IMR-90 (cell line): ENCODE measurements at regions not wholly inside any gene's neighbourhood (a gene's known extent, or its start where the extent isn't known, plus 50 kb on each side); places are given as distances from the start of the nearest gene placed in this dataset.

Experiments used
- ATAC-seq: fragments of 200-7000 bp; cut with Tn5 transposase; 2 replicates; pipeline ENCODE4 v1.9.1; 2020; ENCODE audit warnings: low read depth, mild to moderate bottlenecking, moderate library complexity
- BruUV-seq: library from RNA; stranded (reverse); fragments of 400-500 nt; replicated peaks from 2 replicates; lab custom pipeline; 2021; lab: Mats Ljungman, UMichigan
- CTCF ChIA-PET: fragments of 300-600 bp; formaldehyde crosslinking; extraction: SDS; loops from one replicate; lab custom pipeline; 2021; ENCODE audit warnings: antibody characterized with exemption; lab: Yijun Ruan, JAX
- POLR2A ChIA-PET: fragments of 300-600 bp; sonication (Branson Sonifier 250); formaldehyde crosslinking; loops from one replicate; lab custom pipeline; 2022; ENCODE audit warnings: antibody characterized with exemption; ENCODE audit not compliant: unreplicated experiment; lab: Charles Lee
- DNase-seq: peaks from one replicate; pipeline ENCODE4 v3.0.0; 2013
- H2AFZ ChIP-seq: replicated peaks from 2 replicates; pipeline ENCODE3; 2013; ENCODE audit warnings: low read length, mild to moderate bottlenecking; ENCODE audit not compliant: poor library complexity
- H2AK5ac ChIP-seq: 2 replicates; pipeline ENCODE4 v1.6.1; 2013; ENCODE audit warnings: low read depth, low read length, inconsistent platforms
- H2AK9ac ChIP-seq: replicated peaks from 2 replicates; pipeline ENCODE3; 2013; ENCODE audit warnings: mild to moderate bottlenecking, low read depth, low read length, moderate library complexity; ENCODE audit not compliant: poor library complexity
- H2BK120ac ChIP-seq: 2 replicates; pipeline ENCODE4 v1.6.1; 2013; ENCODE audit warnings: low read depth, low read length, inconsistent platforms
- H2BK15ac ChIP-seq: 3 replicates; pipeline ENCODE4 v1.6.1; 2013; ENCODE audit warnings: low read depth, low read length, inconsistent platforms
- H2BK20ac ChIP-seq: 2 replicates; pipeline ENCODE4 v1.6.1; 2013; ENCODE audit warnings: low read depth, mild to moderate bottlenecking, inconsistent platforms, low read length, moderate library complexity
- H2BK5ac ChIP-seq: 2 replicates; pipeline ENCODE4 v1.6.1; 2013; ENCODE audit warnings: mild to moderate bottlenecking, low read depth, low read length, inconsistent platforms; ENCODE audit not compliant: poor library complexity, severe bottlenecking
- H3K14ac ChIP-seq: replicated peaks from 2 replicates; pipeline ENCODE4 v1.6.1; 2013; ENCODE audit warnings: low read depth, low read length, inconsistent platforms
- H3K18ac ChIP-seq: 2 replicates; pipeline ENCODE4 v1.6.1; 2013; ENCODE audit warnings: low read depth, low read length, control low read depth
- H3K23ac ChIP-seq: 2 replicates; pipeline ENCODE4 v1.6.1; 2013; ENCODE audit warnings: low read depth, low read length, inconsistent platforms
- H3K27ac ChIP-seq: 2 replicates; pipeline ENCODE4 v1.5.1; 2013; ENCODE audit warnings: mild to moderate bottlenecking, control low read depth, low read length; ENCODE audit not compliant: insufficient read depth
- H3K27me3 ChIP-seq: 2 replicates; pipeline ENCODE4 v1.6.1; 2013; ENCODE audit warnings: low read length; ENCODE audit not compliant: control insufficient read depth, insufficient read depth
- H3K36me3 ChIP-seq: 2 replicates; pipeline ENCODE4 v1.6.1; 2013; ENCODE audit warnings: low read length, mixed read lengths; ENCODE audit not compliant: control insufficient read depth, insufficient read depth
- H3K4ac ChIP-seq: 2 replicates; pipeline ENCODE4 v1.6.1; 2013; ENCODE audit warnings: low read depth, low read length, inconsistent platforms
- H3K4me1 ChIP-seq: 2 replicates; pipeline ENCODE4 v1.6.1; 2013; ENCODE audit warnings: low read length, mixed read lengths; ENCODE audit not compliant: control insufficient read depth, insufficient read depth
- H3K4me2 ChIP-seq: 2 replicates; pipeline ENCODE4 v1.6.1; 2013; ENCODE audit warnings: low read depth, mild to moderate bottlenecking, control low read depth, low read length, moderate library complexity
- H3K4me3 ChIP-seq: 2 replicates; pipeline ENCODE4 v1.5.1; 2013; ENCODE audit warnings: low read depth, mild to moderate bottlenecking, control low read depth, low read length, moderate library complexity; ENCODE audit not compliant: insufficient read depth
- H3K56ac ChIP-seq: 2 replicates; pipeline ENCODE4 v1.6.1; 2013; ENCODE audit warnings: low read length, inconsistent platforms; ENCODE audit not compliant: insufficient read depth; ENCODE audit errors: extremely low read depth
- H3K79me1 ChIP-seq, 2 experiments: 2 replicates each; pipeline ENCODE4 v1.6.1; 2013; ENCODE audit warnings: low read length in 2 of 2, inconsistent platforms in 1 of 2, low read depth in 1 of 2
- H3K9ac ChIP-seq: 2 replicates; pipeline ENCODE4 v1.6.1; 2013; ENCODE audit warnings: low read depth, low read length, control low read depth
- H3K9me1 ChIP-seq: 2 replicates; pipeline ENCODE4 v1.6.1; 2013; ENCODE audit warnings: low read length, inconsistent platforms; ENCODE audit not compliant: insufficient read depth
- H3K9me3 ChIP-seq: 2 replicates; pipeline ENCODE4 v1.6.1; 2013; ENCODE audit warnings: low read length; ENCODE audit not compliant: control insufficient read depth, insufficient read depth
- H4K20me1 ChIP-seq: 2 replicates; pipeline ENCODE4 v1.6.1; 2013; ENCODE audit warnings: low read length, inconsistent platforms; ENCODE audit not compliant: insufficient read depth
- H4K5ac ChIP-seq: 2 replicates; pipeline ENCODE4 v1.6.1; 2013; ENCODE audit warnings: mild to moderate bottlenecking, low read depth, low read length, control low read depth
- H4K8ac ChIP-seq, 2 experiments: 2 replicates each; pipeline ENCODE4 v1.6.1; 2013; ENCODE audit warnings: low read depth in 2 of 2, low read length in 2 of 2, control low read depth in 1 of 2, inconsistent platforms in 1 of 2
- H4K91ac ChIP-seq: 2 replicates; pipeline ENCODE4 v1.6.1; 2013; ENCODE audit warnings: low read depth, low read length, inconsistent platforms; ENCODE audit not compliant: insufficient read depth
- BHLHE40 ChIP-seq: fragments of 150-350 bp; IDR thresholded peaks from 2 replicates; pipeline ENCODE4 v1.6.1; 2016; ENCODE audit warnings: mild to moderate bottlenecking, low read depth, low read length
- CEBPB ChIP-seq: IDR thresholded peaks from 2 replicates; pipeline ENCODE4 v1.6.1; 2012; ENCODE audit warnings: low read depth, low read length, improper control_type of control experiment
- CHD1 ChIP-seq: IDR thresholded peaks from 2 replicates; pipeline ENCODE4 v1.6.1; 2012; ENCODE audit warnings: low read depth, low read length, improper control_type of control experiment
- CTCF ChIP-seq: conservative IDR thresholded peaks from 2 replicates; pipeline ENCODE4 v1.5.1; 2012; ENCODE audit warnings: mild to moderate bottlenecking, low read depth, low read length, improper control_type of control experiment
- ELK1 ChIP-seq: fragments of 150-350 bp; IDR thresholded peaks from 2 replicates; pipeline ENCODE4 v1.6.1; 2016; ENCODE audit warnings: low read depth, mild to moderate bottlenecking, low read length, moderate library complexity, borderline replicate concordance
- FOS ChIP-seq: fragments of 150-350 bp; IDR thresholded peaks from 2 replicates; pipeline ENCODE4 v1.6.1; 2016; ENCODE audit warnings: low read depth, low read length
- MAFK ChIP-seq: IDR thresholded peaks from 2 replicates; pipeline ENCODE4 v1.6.1; 2012; ENCODE audit warnings: low read depth, low read length, improper control_type of control experiment
- MAZ ChIP-seq: IDR thresholded peaks from 2 replicates; pipeline ENCODE4 v1.6.1; 2012; ENCODE audit warnings: low read depth, mild to moderate bottlenecking, low read length, improper control_type of control experiment, moderate library complexity, borderline replicate concordance
- MXI1 ChIP-seq: IDR thresholded peaks from 2 replicates; pipeline ENCODE4 v1.6.1; 2012; ENCODE audit warnings: low read depth, mild to moderate bottlenecking, low read length, moderate library complexity, borderline replicate concordance
- NFE2L2 ChIP-seq: fragments of 150-350 bp; IDR thresholded peaks from 2 replicates; pipeline ENCODE4 v1.6.1; 2016; ENCODE audit warnings: low read depth, mild to moderate bottlenecking, low read length
- POLR2A ChIP-seq: IDR thresholded peaks from 2 replicates; pipeline ENCODE4 v1.6.1; 2012; ENCODE audit warnings: mild to moderate bottlenecking, low read depth, low read length
- RAD21 ChIP-seq: IDR thresholded peaks from 2 replicates; pipeline ENCODE4 v1.6.1; 2012; ENCODE audit warnings: low read length, improper control_type of control experiment
- RCOR1 ChIP-seq: IDR thresholded peaks from 2 replicates; pipeline ENCODE4 v1.6.1; 2012; ENCODE audit warnings: mild to moderate bottlenecking, low read length, improper control_type of control experiment; ENCODE audit not compliant: insufficient replicate concordance
- RFX5 ChIP-seq: IDR thresholded peaks from 2 replicates; pipeline ENCODE4 v1.8.0; 2012; ENCODE audit warnings: low read depth, mild to moderate bottlenecking, low read length, moderate library complexity
- SMC3 ChIP-seq: fragments of 150-350 bp; IDR thresholded peaks from 2 replicates; pipeline ENCODE4 v1.6.1; 2016; ENCODE audit warnings: low read depth, mild to moderate bottlenecking, antibody characterized with exemption, low read length, moderate library complexity
- WGBS, 2 experiments: methylation state at CpG; one replicate each; pipeline versions ENCODE4 v1.1.5 to v1.1.7; 2013; ENCODE audit warnings: missing lambda C conversion rate in 2 of 2; ENCODE audit not compliant: insufficient read length in 1 of 2; ENCODE audit errors: extremely low coverage in 2 of 2; 5-methylcytosine and 5-hydroxymethylcytosine counted together
- dilution Hi-C: fragments of 300-500 bp; cut with HindIII; formaldehyde crosslinking; loops from one replicate; pipeline ENCODE4 v1.14.3; 2018; ENCODE audit warnings: low sequenced_read_pairs; ENCODE audit not compliant: unreplicated experiment
- in situ Hi-C: fragments of 300-500 bp; cut with MboI; formaldehyde crosslinking; loops from 3 replicates; pipeline ENCODE4 v1.14.3; 2019; ENCODE audit warnings: low sequenced_read_pairs, inconsistent platforms, mixed read lengths
- intact Hi-C: fragments of 100-400 bp; cut with micrococcal nuclease; formaldehyde crosslinking; loops from 2 replicates; pipeline ENCODE4 v1.10.0; 2022
- TF ChIP-seq, protein P1 (sequence below): fragments of 150-350 bp; IDR thresholded peaks from 2 replicates; pipeline ENCODE4 v1.6.1; 2017; ENCODE audit warnings: mild to moderate bottlenecking, antibody characterized with exemption, low read length, low read depth

DNA sequence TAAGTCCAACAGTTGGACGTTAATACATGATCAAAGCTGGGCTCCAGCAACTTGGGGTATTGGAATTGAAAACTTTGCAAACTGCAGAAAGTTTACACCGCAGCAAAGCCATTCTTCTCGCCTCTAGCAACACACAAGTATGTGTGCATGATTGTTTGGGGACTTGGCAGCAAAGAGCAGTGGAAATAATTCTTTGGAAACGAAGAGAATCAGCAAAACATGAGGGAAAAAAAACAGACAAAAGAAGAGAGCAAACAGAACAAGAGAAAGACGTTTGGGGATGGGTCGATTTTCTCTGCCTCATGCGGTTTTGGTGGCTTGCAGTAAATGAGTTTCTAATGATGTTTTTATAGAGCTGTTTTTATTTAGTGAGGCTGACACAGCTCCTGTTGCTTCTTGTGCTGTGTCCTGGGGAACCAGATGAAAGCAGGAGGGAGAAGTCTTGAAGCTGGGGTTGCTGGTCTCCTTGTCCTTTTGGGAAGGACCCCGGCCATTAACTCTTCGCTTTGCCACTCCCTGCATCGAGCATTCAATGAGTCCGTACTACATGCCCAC lies 502.9 kb downstream of the GRIN2A start:
- Histone ChIP-seq H4K20me1 (no peaks in the 10 kb centered on the region), H3K9me3 (peaks cover 9% of the 10 kb centered on the region), H2BK20ac (no peak overlapping the region), H4K91ac (no peak overlapping the region), H2AK5ac (no peak overlapping the region), H3K79me1 (no peaks in the 10 kb centered on the region), H3K9me1 (no peaks in the 10 kb centered on the region), H3K4me2 (no peak overlapping the region), H3K4me3 (no peak overlapping the region), H3K14ac (no peak overlapping the region), H3K27me3 (no peaks in the 10 kb centered on the region), H3K4me1 (no peaks in the 10 kb centered on the region), H4K5ac (no peak overlapping the region), H2AK9ac (no peak overlapping the region), H2AFZ (no peak overlapping the region), H3K56ac (no peak overlapping the region), H3K36me3 (no peaks in the 10 kb centered on the region), H3K23ac (no peak overlapping the region), H2BK5ac (no peak overlapping the region), H3K9ac (no peak overlapping the region), H3K4ac (no peak overlapping the region), H3K18ac (no peak overlapping the region), H2BK120ac (no peak overlapping the region), H4K8ac (no peak overlapping the region), H2BK15ac (no peak overlapping the region), H3K27ac (no peak overlapping the region)
- ATAC-seq, result no peak
- WGBS, 2 experiments, result 0% methylated on average over 1 of the region's 11 CpGs; no CpG with 5 or more reads in 1 of the 2 experiments
- no TSS peak for BruUV-seq
- dilution Hi-C loops, result no loop called here
- DNase-seq, result no peak
- intact Hi-C loops, result no loop called here
- ChIA-PET POLR2A (no interaction called here), CTCF (no interaction called here)
- no peak for TF ChIP-seq CEBPB
- no peak for TF ChIP-seq RCOR1
- no peak for TF ChIP-seq SMC3
- no peak for TF ChIP-seq NFE2L2
- TF ChIP-seq RFX5, result no peak
- TF ChIP-seq POLR2A, result no peak
- no peak for TF ChIP-seq RAD21
- no peak for TF ChIP-seq MXI1
- no peak for TF ChIP-seq MAFK
- no peak for TF ChIP-seq CHD1
- no peak for TF ChIP-seq BHLHE40
- TF ChIP-seq, protein P1, sequence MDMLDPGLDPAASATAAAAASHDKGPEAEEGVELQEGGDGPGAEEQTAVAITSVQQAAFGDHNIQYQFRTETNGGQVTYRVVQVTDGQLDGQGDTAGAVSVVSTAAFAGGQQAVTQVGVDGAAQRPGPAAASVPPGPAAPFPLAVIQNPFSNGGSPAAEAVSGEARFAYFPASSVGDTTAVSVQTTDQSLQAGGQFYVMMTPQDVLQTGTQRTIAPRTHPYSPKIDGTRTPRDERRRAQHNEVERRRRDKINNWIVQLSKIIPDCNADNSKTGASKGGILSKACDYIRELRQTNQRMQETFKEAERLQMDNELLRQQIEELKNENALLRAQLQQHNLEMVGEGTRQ, result no peak
- TF ChIP-seq ELK1, result no peak
- TF ChIP-seq MAZ, result no peak
- no peak for TF ChIP-seq FOS
- no peak for TF ChIP-seq CTCF
- in situ Hi-C loops, result no loop called here
